Ishikawa (cell line): ENCODE measurements at regions not wholly inside any gene's neighbourhood (a gene's known extent, or its start where the extent isn't known, plus 50 kb on each side); places are given as distances from the start of the nearest gene placed in this dataset.

ENCODE experiments used
- CEBPB ChIP-seq: IDR thresholded peaks from 2 replicates; pipeline ENCODE4 v1.6.1; 2012
- CREB1 ChIP-seq: IDR thresholded peaks from 2 replicates; pipeline ENCODE4 v1.6.1; 2012; ENCODE audit warnings: low read depth
- EP300 ChIP-seq: IDR thresholded peaks from 2 replicates; pipeline ENCODE4 v1.6.1; 2012; ENCODE audit warnings: borderline replicate concordance
- NFIC ChIP-seq: IDR thresholded peaks from 2 replicates; pipeline ENCODE4 v1.6.1; 2012
- RAD21 ChIP-seq: IDR thresholded peaks from 2 replicates; pipeline ENCODE4 v1.6.1; 2012; ENCODE audit warnings: low read depth
- TCF12 ChIP-seq: IDR thresholded peaks from 2 replicates; pipeline ENCODE4 v1.6.1; 2012; ENCODE audit warnings: low read depth
- YY1 ChIP-seq: IDR thresholded peaks from 2 replicates; pipeline ENCODE4 v1.6.1; 2012; ENCODE audit warnings: low read depth
- ZBTB7A ChIP-seq: IDR thresholded peaks from 2 replicates; pipeline ENCODE4 v1.6.1; 2012; ENCODE audit warnings: low read depth
- TF ChIP-seq, protein P1 (sequence below): IDR thresholded peaks from 2 replicates; pipeline ENCODE4 v1.6.1; 2012
- TF ChIP-seq, protein P2 (sequence below): IDR thresholded peaks from 2 replicates; pipeline ENCODE4 v1.6.1; 2012

DNA sequence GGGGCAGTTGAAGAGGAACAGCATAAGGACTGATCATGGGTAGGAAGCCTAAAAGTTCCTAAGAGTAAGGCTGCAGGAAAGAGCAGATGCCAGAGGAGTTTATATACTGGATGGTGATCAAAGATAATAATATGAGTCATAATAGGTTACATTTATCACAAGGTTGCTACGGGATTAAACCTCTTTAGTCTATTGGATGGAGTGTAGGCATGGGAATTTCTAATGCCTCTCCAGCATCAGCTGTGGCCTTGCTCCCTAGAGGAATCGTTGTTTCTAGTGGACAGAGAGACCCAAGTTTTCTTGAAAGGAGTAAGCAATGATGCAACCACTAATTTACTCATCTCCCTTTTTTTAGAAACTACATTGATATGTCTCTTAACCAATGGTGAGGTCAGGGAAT, 213.4 kb downstream of the GPR37 start:
- TF ChIP-seq CEBPB = no peak
- no peak for TF ChIP-seq TCF12
- TF ChIP-seq, protein P1, sequence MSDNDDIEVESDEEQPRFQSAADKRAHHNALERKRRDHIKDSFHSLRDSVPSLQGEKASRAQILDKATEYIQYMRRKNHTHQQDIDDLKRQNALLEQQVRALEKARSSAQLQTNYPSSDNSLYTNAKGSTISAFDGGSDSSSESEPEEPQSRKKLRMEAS = no peak
- TF ChIP-seq RAD21 = no peak
- TF ChIP-seq EP300 = no peak
- TF ChIP-seq, protein P2, sequence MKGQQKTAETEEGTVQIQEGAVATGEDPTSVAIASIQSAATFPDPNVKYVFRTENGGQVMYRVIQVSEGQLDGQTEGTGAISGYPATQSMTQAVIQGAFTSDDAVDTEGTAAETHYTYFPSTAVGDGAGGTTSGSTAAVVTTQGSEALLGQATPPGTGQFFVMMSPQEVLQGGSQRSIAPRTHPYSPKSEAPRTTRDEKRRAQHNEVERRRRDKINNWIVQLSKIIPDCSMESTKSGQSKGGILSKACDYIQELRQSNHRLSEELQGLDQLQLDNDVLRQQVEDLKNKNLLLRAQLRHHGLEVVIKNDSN = no peak
- TF ChIP-seq CREB1 = no peak
- TF ChIP-seq NFIC = no peak
- TF ChIP-seq YY1 = no peak
- TF ChIP-seq ZBTB7A = no peak
